ENCODE measurements at regions not wholly inside any gene's neighbourhood (a gene's known extent, or its start where the extent isn't known, plus 50 kb on each side); places are given as distances from the start of the nearest gene placed in this dataset.

DNA sequence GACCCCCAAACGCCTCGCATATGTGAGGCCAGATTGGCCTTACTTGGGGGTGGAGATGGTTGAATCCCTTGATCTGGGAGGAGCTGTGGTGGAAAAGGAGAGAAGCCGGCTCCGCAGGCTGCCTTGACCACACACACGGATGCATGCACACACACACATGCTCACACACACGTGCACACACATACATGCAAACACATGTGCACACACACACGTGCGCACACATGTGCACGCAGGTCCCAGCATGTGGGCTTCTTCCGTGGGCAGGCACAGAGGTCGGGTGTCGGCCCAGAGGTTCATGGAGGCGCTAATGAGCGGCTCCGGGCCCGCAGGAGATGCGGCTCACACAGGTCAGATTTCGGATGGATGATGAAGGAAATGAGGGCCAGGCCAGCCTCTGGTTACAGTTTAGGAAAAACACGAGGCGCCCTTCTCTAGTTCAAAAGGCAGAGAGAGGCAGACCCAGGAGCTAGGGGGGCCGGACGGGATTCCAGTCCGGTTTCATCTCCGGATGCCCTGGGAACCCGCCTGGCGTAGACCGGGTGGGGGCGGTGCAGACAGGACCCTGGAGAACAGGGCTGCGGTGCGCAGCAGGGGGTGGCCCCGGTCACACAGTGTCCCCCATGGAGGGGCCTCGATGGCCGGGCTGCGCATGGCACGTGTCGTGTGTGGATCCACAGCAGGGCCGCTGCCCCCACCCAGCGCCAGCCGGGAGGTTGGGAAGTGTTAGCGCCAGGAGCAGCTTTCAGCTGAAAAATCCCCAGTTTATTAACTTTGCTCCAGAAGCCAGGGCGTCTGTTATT, 91.1 kb upstream of the ACTRT2 start:
- no peak overlapping the region for H3K4me2 ChIP-seq (ENCODE audit: low read length)
- H3K79me2 ChIP-seq, result no peaks in the 10 kb centered on the region
- H3K36me3 ChIP-seq (ENCODE audit: control insufficient read depth, insufficient read depth, low read length), result no peaks in the 10 kb centered on the region
- TF ChIP-seq, protein P1, sequence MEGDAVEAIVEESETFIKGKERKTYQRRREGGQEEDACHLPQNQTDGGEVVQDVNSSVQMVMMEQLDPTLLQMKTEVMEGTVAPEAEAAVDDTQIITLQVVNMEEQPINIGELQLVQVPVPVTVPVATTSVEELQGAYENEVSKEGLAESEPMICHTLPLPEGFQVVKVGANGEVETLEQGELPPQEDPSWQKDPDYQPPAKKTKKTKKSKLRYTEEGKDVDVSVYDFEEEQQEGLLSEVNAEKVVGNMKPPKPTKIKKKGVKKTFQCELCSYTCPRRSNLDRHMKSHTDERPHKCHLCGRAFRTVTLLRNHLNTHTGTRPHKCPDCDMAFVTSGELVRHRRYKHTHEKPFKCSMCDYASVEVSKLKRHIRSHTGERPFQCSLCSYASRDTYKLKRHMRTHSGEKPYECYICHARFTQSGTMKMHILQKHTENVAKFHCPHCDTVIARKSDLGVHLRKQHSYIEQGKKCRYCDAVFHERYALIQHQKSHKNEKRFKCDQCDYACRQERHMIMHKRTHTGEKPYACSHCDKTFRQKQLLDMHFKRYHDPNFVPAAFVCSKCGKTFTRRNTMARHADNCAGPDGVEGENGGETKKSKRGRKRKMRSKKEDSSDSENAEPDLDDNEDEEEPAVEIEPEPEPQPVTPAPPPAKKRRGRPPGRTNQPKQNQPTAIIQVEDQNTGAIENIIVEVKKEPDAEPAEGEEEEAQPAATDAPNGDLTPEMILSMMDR (IDR thresholded peaks at IDR 0.05), result no peak
- H3K9me3 ChIP-seq (ENCODE audit: control insufficient read depth, low read length), result no peaks in the 10 kb centered on the region
- H3K27me3 ChIP-seq (ENCODE audit: control insufficient read depth, insufficient read depth, low read length), result no peaks in the 10 kb centered on the region
- no peak overlapping the region for H3K27ac ChIP-seq
- H3K4me3 ChIP-seq (ENCODE audit: low read depth, low read length), result no peak overlapping the region
- H3K4me1 ChIP-seq, result no peaks in the 10 kb centered on the region
- H2AFZ ChIP-seq, result no peak overlapping the region
- no peak overlapping the region for H3K9ac ChIP-seq

DNA sequence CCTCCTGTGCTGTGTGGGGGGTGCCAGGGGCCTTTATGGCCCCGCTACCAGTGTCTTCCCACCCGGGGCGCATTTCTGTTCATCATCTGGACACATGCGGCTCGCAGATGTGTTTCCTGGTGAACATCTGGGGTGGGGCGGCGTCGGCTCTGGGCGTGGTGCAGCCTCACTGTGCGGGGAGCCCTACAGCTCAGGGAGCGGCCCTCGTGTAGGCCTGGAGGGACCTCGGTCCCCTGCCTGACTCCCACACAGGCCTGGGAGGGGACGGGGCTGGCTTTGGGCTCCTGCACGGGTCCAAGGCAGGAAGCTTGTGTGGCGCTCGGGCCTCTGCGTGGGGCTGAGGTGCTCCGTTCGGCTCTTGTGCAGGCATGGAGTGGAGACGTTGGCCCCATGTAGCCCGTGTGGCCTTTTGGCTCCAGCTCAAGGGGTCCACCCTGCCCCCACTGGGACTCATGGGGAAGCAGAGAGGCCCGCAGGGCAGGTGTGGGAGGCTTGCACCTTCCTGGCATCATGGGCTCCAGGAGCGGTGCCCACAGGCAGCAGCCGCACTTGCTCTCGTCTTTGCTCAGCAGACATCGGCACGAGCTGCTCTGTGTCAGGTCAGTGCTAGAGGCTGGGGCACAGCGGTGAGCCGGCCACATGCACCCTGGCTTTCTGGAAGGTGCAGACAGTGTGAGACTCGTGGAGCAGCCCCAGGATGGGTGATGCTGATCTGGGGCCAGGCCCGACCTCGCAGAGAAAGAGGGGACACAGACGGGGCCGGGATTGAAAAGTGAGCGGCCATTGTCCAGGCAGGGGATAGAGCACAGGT, 90.1 kb upstream of the ACTRT2 start:
- Histone ChIP-seq H3K27me3 (ENCODE audit: control insufficient read depth, insufficient read depth, low read length) (no peaks in the 10 kb centered on the region), H3K36me3 (ENCODE audit: control insufficient read depth, insufficient read depth, low read length) (no peaks in the 10 kb centered on the region), H3K4me1 (no peaks in the 10 kb centered on the region), H3K4me2 (ENCODE audit: low read length) (no peak overlapping the region), H2AFZ (no peak overlapping the region), H3K4me3 (ENCODE audit: low read depth, low read length) (no peak overlapping the region), H3K79me2 (no peaks in the 10 kb centered on the region), H3K9me3 (ENCODE audit: control insufficient read depth, low read length) (no peaks in the 10 kb centered on the region), H3K9ac (no peak overlapping the region), H3K27ac (no peak overlapping the region)
- TF ChIP-seq, protein P1 (IDR thresholded peaks at IDR 0.05), result no peak

DNA sequence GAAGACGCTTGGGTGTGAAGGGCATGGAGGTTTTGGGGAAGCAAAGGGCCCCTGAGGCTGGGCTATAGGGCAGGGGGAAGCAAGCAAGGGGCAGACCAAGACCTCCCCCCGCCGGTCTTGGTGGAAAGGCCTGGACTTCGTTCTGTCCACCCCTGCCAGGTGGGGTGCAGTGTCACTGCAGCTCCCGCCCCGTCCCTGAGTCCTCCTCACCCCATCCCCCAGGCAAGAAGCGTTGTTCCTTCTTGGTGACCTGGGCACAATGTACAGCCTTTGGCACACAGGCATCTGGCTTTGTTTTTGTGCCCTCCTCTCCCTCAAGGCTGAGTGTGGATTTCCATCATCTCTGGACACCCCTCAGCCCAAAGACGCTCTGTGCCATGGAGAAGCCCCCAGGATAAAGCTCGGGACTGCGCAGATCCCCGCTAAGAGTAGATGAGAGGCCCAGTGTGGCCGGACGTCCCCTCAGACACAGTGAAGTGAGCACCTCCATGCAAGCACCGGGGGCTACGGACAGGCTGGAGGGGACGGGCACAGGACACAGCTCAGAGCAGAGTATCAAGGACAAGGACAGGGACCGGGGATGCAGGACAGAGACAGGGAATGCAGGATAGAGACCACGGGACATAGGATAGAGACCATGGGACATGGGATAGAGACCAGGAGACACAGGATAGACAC, 89.4 kb upstream of the ACTRT2 start:
- Histone ChIP-seq H3K4me3 (ENCODE audit: low read depth, low read length) (no peak overlapping the region), H3K36me3 (ENCODE audit: control insufficient read depth, insufficient read depth, low read length) (no peaks in the 10 kb centered on the region), H3K27ac (no peak overlapping the region), H2AFZ (no peak overlapping the region), H3K27me3 (ENCODE audit: control insufficient read depth, insufficient read depth, low read length) (no peaks in the 10 kb centered on the region), H3K79me2 (no peaks in the 10 kb centered on the region), H3K4me1 (no peaks in the 10 kb centered on the region), H3K9ac (no peak overlapping the region), H3K4me2 (ENCODE audit: low read length) (no peak overlapping the region), H3K9me3 (ENCODE audit: control insufficient read depth, low read length) (no peaks in the 10 kb centered on the region)
- TF ChIP-seq, protein P1 (IDR thresholded peaks at IDR 0.05), result no peak

DNA sequence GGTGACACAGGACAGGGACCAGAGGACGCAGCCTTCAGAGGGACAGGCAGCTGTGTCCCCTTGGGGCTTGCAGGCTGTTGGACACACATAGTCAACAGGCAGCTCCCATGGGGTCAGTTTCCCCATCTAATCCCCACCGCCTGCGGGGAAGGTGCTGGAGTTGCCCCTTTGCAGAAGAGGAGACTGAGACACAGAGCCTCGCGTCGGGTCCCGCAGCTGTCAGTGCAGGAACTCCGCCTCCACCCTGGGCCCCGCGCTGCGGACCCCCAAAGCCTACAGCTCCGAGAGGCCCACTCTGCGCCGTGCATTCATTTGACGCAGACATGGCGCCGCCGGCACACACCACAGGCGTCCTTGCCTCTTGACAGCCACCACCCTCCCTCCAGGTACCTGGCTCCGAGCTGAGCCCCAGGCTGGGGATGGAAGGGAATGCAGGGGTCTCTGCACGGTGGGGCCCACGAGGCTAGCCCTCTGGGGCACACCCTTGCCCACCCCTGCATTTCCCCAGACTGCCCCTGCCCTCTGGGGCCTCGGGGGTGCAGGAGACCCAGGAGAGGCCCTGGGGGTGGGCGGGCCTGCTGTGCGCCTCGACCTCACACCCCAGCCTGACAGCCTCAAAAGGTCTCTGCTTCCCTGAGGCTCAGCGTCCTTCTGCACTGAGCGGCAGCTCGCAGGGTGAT, 88.5 kb upstream of the ACTRT2 start:
- Histone ChIP-seq H2AFZ (no peak overlapping the region), H3K9me3 (ENCODE audit: control insufficient read depth, low read length) (no peaks in the 10 kb centered on the region), H3K27me3 (ENCODE audit: control insufficient read depth, insufficient read depth, low read length) (no peaks in the 10 kb centered on the region), H3K4me2 (ENCODE audit: low read length) (no peak overlapping the region), H3K79me2 (no peaks in the 10 kb centered on the region), H3K9ac (no peak overlapping the region), H3K4me1 (no peaks in the 10 kb centered on the region), H3K36me3 (ENCODE audit: control insufficient read depth, insufficient read depth, low read length) (no peaks in the 10 kb centered on the region), H3K27ac (no peak overlapping the region), H3K4me3 (ENCODE audit: low read depth, low read length) (no peak overlapping the region)
- TF ChIP-seq, protein P1 (IDR thresholded peaks at IDR 0.05), result no peak
